Fibroblast of villous mesenchyme (primary cell): ENCODE measurements at regions not wholly inside any gene's neighbourhood (a gene's known extent, or its start where the extent isn't known, plus 50 kb on each side); places are given as distances from the start of the nearest gene placed in this dataset.

Experiments used
- DNase-seq: peaks from one replicate; pipeline ENCODE4 v3.0.0-alpha.2; 2010; ENCODE audit warnings: low read depth
- H3K4me3 ChIP-seq: 2 replicates; pipeline ENCODE4 v1.5.1; 2011; ENCODE audit warnings: low read depth, mild to moderate bottlenecking, low read length
- CTCF ChIP-seq: IDR thresholded peaks from 2 replicates; pipeline ENCODE4 v1.5.1; 2012; ENCODE audit warnings: low read depth, mild to moderate bottlenecking, low read length; ENCODE audit not compliant: insufficient read depth

- DNase-seq = no peak
- no peak for TF ChIP-seq CTCF
These were observed 647.8 kb upstream of the KLHL29 start for GRCh38 chr2:22737144-22737543.

GRCh38 chr2:22741216-22741615 lies 643.8 kb upstream of the KLHL29 start:
- no peak overlapping the region for H3K4me3 ChIP-seq
- no peak for TF ChIP-seq CTCF

More at GRCh38 chr2:22737144-22737543, 647.8 kb upstream of the KLHL29 start:
- no peak overlapping the region for H3K4me3 ChIP-seq

GRCh38 chr2:22748909-22749308 lies 636.1 kb upstream of the KLHL29 start:
- DNase-seq = no peak
- no peak for TF ChIP-seq CTCF
- H3K4me3 ChIP-seq = no peak overlapping the region

More at GRCh38 chr2:22741216-22741615, 643.8 kb upstream of the KLHL29 start:
- DNase-seq = no peak

- TF ChIP-seq CTCF = no peak
- DNase-seq = no peak
- H3K4me3 ChIP-seq = no peak overlapping the region
These were observed 631.5 kb upstream of the KLHL29 start for GRCh38 chr2:22753476-22753875.

- H3K4me3 ChIP-seq = no peak overlapping the region
- no peak for TF ChIP-seq CTCF
- DNase-seq = no peak
These were observed 628.5 kb upstream of the KLHL29 start for GRCh38 chr2:22756276-22757043.

- DNase-seq = no peak
- no peak for TF ChIP-seq CTCF
- H3K4me3 ChIP-seq = no peak overlapping the region
These were observed 615.5 kb upstream of the KLHL29 start for GRCh38 chr2:22769497-22769896.

- no peak for TF ChIP-seq CTCF
- H3K4me3 ChIP-seq = no peak overlapping the region
- no peak for DNase-seq
These were observed 600.4 kb upstream of the KLHL29 start for GRCh38 chr2:22784566-22784965.
